Smooth muscle cell (in vitro differentiated cells): ENCODE measurements at regions not wholly inside any gene's neighbourhood (a gene's known extent, or its start where the extent isn't known, plus 50 kb on each side); places are given as distances from the start of the nearest gene placed in this dataset.

ENCODE experiments used
- DNase-seq: peaks from one replicate; lab custom pipeline; 2025; ENCODE audit not compliant: unreplicated experiment; lab: John Stamatoyannopoulos, UW
- H2AFZ ChIP-seq: fragments of 200-600 bp; sonication (generic); 2 replicates; pipeline ENCODE4 v1.6.0; 2016; ENCODE audit warnings: antibody characterized with exemption, low read depth, mild to moderate bottlenecking
- H3F3A ChIP-seq: fragments of 200-600 bp; sonication (generic); 2 replicates; pipeline ENCODE4 v1.6.0; 2017; ENCODE audit warnings: antibody characterized with exemption, low read depth
- H3K27ac ChIP-seq: fragments of 200-600 bp; sonication (generic); 2 replicates; pipeline ENCODE4 v1.5.1; 2016; ENCODE audit warnings: low read depth, mild to moderate bottlenecking
- H3K27me3 ChIP-seq: fragments of 200-600 bp; sonication (generic); 2 replicates; pipeline ENCODE4 v1.6.1; 2016; ENCODE audit warnings: low read depth, mild to moderate bottlenecking
- H3K36me3 ChIP-seq: fragments of 200-600 bp; sonication (generic); 2 replicates; pipeline ENCODE4 v1.5.1; 2016; ENCODE audit warnings: low read depth
- H3K4me1 ChIP-seq: fragments of 200-600 bp; sonication (generic); 2 replicates; pipeline ENCODE4 v1.5.1; 2016; ENCODE audit warnings: low read depth
- H3K4me2 ChIP-seq: fragments of 200-600 bp; sonication (generic); 2 replicates; pipeline ENCODE4 v1.6.0; 2016; ENCODE audit warnings: mild to moderate bottlenecking
- H3K4me3 ChIP-seq: fragments of 200-600 bp; sonication (generic); 2 replicates; pipeline ENCODE4 v1.5.1; 2016; ENCODE audit warnings: mild to moderate bottlenecking
- H3K79me2 ChIP-seq: fragments of 200-600 bp; sonication (generic); 2 replicates; pipeline ENCODE4 v1.6.0; 2016; ENCODE audit warnings: low read depth, mild to moderate bottlenecking
- H3K9ac ChIP-seq: fragments of 200-600 bp; sonication (generic); 2 replicates; pipeline ENCODE4 v1.6.0; 2016; ENCODE audit warnings: low read depth
- H3K9me3 ChIP-seq: fragments of 200-600 bp; sonication (generic); replicated peaks from 2 replicates; pipeline ENCODE4 v1.5.1; 2016; ENCODE audit warnings: low read depth
- H4K20me1 ChIP-seq: fragments of 200-600 bp; sonication (generic); 2 replicates; pipeline ENCODE4 v1.6.0; 2016; ENCODE audit warnings: low read depth
- WGBS: methylation state at CpG from one replicate; pipeline ENCODE4 v1.1.7; 2016; ENCODE audit warnings: low lambda C conversion rate; 5-methylcytosine and 5-hydroxymethylcytosine counted together
- TF ChIP-seq, protein P1 (sequence below): fragments of 200-600 bp; sonication (generic); IDR thresholded peaks from 2 replicates; pipeline ENCODE4 v1.5.1; 2017; ENCODE audit warnings: borderline replicate concordance, mild to moderate bottlenecking, antibody characterized with exemption; ENCODE audit not compliant: insufficient read depth, poor library complexity, severe bottlenecking

DNA sequence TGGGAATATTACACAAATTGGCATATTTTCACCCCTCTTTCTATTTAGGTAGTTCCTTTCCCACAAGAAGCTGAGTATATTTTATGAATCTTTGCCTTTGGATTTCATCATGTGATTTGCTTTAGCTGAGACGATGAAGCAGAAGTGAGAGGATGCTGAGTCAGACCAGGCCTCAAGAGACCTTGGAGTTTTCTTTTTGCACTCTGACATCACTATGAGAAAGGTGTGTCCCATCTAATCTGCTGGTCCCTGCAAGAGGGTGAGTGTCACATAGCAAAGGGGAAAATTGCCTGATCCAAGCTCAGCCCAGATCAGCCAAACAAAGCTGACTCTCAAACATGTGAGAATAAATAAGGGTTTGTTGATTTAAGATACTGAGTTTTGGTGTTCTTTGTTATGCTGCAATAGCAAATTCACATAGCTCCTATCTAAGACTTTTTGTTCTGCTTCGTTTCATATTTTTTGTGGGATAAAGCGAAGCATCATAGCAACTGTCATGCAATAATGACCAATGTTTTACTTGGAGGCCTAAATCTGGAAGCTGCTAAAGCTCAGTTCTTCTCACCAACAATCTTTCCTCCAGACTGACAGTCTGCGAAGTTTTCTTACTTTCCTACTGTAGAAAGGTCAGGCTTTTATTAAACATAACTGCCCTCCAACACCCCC lies 176.9 kb downstream of the PDHA2 start:
- H3K79me2 ChIP-seq: no peaks in the 10 kb centered on the region
- no peaks in the 10 kb centered on the region for H4K20me1 ChIP-seq
- no peaks in the 10 kb centered on the region for H3K9me3 ChIP-seq
- H3K27ac ChIP-seq: no peak overlapping the region
- no peaks in the 10 kb centered on the region for H3F3A ChIP-seq
- no peak overlapping the region for H3K4me2 ChIP-seq
- TF ChIP-seq, protein P1, sequence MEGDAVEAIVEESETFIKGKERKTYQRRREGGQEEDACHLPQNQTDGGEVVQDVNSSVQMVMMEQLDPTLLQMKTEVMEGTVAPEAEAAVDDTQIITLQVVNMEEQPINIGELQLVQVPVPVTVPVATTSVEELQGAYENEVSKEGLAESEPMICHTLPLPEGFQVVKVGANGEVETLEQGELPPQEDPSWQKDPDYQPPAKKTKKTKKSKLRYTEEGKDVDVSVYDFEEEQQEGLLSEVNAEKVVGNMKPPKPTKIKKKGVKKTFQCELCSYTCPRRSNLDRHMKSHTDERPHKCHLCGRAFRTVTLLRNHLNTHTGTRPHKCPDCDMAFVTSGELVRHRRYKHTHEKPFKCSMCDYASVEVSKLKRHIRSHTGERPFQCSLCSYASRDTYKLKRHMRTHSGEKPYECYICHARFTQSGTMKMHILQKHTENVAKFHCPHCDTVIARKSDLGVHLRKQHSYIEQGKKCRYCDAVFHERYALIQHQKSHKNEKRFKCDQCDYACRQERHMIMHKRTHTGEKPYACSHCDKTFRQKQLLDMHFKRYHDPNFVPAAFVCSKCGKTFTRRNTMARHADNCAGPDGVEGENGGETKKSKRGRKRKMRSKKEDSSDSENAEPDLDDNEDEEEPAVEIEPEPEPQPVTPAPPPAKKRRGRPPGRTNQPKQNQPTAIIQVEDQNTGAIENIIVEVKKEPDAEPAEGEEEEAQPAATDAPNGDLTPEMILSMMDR: no peak
- no peaks in the 10 kb centered on the region for H3K4me1 ChIP-seq
- H2AFZ ChIP-seq: peak overlapping the region; percentile 40
- no peak for DNase-seq
- H3K9ac ChIP-seq: no peak overlapping the region
- 75% methylated on average over 4 of the region's 4 CpGs for WGBS
- H3K36me3 ChIP-seq: no peaks in the 10 kb centered on the region
- H3K27me3 ChIP-seq: no peaks in the 10 kb centered on the region
- H3K4me3 ChIP-seq: no peak overlapping the region

DNA sequence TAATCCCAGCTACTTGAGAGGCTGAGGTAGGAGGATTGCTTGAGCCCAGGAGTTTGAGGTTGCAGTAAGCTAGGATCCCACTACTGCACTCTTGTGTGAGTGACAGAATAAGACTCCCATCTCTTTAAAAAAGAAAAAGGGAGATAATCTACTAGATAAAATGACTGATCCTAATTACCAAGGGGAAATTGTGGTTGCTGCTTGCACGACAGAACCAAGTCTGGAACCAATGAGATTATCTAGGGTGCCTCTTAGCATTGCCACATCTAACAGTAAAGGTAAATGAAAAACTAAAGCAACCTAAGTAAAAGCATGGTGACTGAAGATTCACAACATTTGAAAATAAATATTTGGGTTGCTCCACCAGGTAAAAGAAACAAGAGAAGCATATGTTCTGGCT lies 185.1 kb downstream of the PDHA2 start:
- H3K36me3 ChIP-seq: no peaks in the 10 kb centered on the region
- H2AFZ ChIP-seq: no peak overlapping the region
- H4K20me1 ChIP-seq: no peaks in the 10 kb centered on the region
- H3K27me3 ChIP-seq: no peaks in the 10 kb centered on the region
- H3K79me2 ChIP-seq: no peaks in the 10 kb centered on the region
- no peaks in the 10 kb centered on the region for H3F3A ChIP-seq
- H3K4me3 ChIP-seq: no peak overlapping the region
- no peak overlapping the region for H3K4me2 ChIP-seq
- no peaks in the 10 kb centered on the region for H3K4me1 ChIP-seq
- TF ChIP-seq, protein P1: no peak
- WGBS: 42% methylated on average over 1 of the region's 1 CpG
- H3K9ac ChIP-seq: no peak overlapping the region
- no peaks in the 10 kb centered on the region for H3K9me3 ChIP-seq
- no peak for DNase-seq
- H3K27ac ChIP-seq: no peak overlapping the region

- Histone ChIP-seq H3K79me2 (no peaks in the 10 kb centered on the region), H3F3A (no peaks in the 10 kb centered on the region), H3K27me3 (no peaks in the 10 kb centered on the region), H3K4me3 (no peak overlapping the region), H4K20me1 (no peaks in the 10 kb centered on the region), H3K27ac (no peak overlapping the region), H3K4me1 (no peaks in the 10 kb centered on the region), H2AFZ (no peak overlapping the region), H3K9ac (no peak overlapping the region), H3K36me3 (no peaks in the 10 kb centered on the region), H3K4me2 (no peak overlapping the region), H3K9me3 (no peaks in the 10 kb centered on the region)
- DNase-seq: no peak
- TF ChIP-seq, protein P1: peak; percentile 37
Observed at GRCh38 chr4:96035727-96036126, 195.8 kb downstream of the PDHA2 start.

DNA sequence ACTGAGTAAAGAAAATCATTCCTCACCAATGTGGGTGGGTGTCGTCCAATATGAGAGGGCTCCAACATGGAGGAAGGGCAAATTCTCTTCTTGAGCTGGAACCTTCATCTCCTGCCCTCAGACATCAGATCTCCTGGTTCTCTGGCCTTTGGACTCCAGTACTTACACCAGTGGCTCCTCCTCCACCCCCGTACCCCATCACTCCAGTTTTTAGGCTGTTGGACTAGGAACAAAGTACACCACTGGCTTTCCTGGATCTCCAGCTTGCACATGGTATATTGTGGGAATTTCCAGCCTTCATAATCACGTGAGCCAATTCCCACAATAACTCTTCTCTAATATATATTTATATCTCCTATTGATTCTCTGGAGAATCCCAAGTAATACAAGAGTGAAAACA lies 196.9 kb downstream of the PDHA2 start:
- no peaks in the 10 kb centered on the region for H3K9me3 ChIP-seq
- no peaks in the 10 kb centered on the region for H3K79me2 ChIP-seq
- no peak overlapping the region for H3K9ac ChIP-seq
- no peak overlapping the region for H3K27ac ChIP-seq
- H3K4me1 ChIP-seq: no peaks in the 10 kb centered on the region
- 92% methylated on average over 3 of the region's 3 CpGs for WGBS
- no peak overlapping the region for H3K4me3 ChIP-seq
- no peaks in the 10 kb centered on the region for H3K27me3 ChIP-seq
- no peaks in the 10 kb centered on the region for H3K36me3 ChIP-seq
- no peak overlapping the region for H3K4me2 ChIP-seq
- H2AFZ ChIP-seq: no peak overlapping the region
- TF ChIP-seq, protein P1: no peak
- no peaks in the 10 kb centered on the region for H4K20me1 ChIP-seq
- H3F3A ChIP-seq: no peaks in the 10 kb centered on the region
- DNase-seq: no peak
